ENCODE measurements at regions not wholly inside any gene's neighbourhood (a gene's known extent, or its start where the extent isn't known, plus 50 kb on each side); places are given as distances from the start of the nearest gene placed in this dataset.

GRCh38 chr2:136356125-136357006 lies 238.4 kb upstream of the CXCR4 start:
- Histone ChIP-seq H3K4me3 (ENCODE audit: low read depth, low read length) (no peak overlapping the region), H3K27ac (no peak overlapping the region), H2AFZ (no peak overlapping the region), H3K27me3 (ENCODE audit: control insufficient read depth, insufficient read depth, low read length) (no peaks in the 10 kb centered on the region), H3K36me3 (ENCODE audit: control insufficient read depth, insufficient read depth, low read length) (no peaks in the 10 kb centered on the region), H3K9me3 (ENCODE audit: control insufficient read depth, low read length) (no peaks in the 10 kb centered on the region), H3K4me2 (ENCODE audit: low read length) (no peak overlapping the region), H3K79me2 (no peaks in the 10 kb centered on the region), H3K9ac (no peak overlapping the region), H3K4me1 (no peaks in the 10 kb centered on the region)
- TF ChIP-seq, protein P1, sequence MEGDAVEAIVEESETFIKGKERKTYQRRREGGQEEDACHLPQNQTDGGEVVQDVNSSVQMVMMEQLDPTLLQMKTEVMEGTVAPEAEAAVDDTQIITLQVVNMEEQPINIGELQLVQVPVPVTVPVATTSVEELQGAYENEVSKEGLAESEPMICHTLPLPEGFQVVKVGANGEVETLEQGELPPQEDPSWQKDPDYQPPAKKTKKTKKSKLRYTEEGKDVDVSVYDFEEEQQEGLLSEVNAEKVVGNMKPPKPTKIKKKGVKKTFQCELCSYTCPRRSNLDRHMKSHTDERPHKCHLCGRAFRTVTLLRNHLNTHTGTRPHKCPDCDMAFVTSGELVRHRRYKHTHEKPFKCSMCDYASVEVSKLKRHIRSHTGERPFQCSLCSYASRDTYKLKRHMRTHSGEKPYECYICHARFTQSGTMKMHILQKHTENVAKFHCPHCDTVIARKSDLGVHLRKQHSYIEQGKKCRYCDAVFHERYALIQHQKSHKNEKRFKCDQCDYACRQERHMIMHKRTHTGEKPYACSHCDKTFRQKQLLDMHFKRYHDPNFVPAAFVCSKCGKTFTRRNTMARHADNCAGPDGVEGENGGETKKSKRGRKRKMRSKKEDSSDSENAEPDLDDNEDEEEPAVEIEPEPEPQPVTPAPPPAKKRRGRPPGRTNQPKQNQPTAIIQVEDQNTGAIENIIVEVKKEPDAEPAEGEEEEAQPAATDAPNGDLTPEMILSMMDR (IDR thresholded peaks at IDR 0.05): no peak

DNA sequence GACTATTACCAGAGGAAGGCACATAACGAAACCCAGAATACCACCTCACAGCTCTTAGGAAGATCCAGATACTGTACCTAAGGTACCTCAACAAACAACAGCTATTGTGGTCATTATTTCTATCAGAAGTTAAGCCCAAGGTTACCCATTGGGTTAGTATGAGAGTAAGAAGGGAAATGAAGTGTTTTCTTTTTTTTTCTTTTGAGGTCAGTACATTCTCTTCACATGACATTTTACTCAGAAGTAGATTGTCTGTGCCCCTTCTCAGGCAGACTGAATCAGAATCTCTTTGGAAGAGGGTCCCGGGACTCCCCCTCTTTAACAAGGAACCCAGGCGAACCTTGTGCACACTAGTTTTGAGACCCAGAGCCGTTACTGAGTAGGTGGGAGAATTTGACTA lies 233.7 kb upstream of the CXCR4 start:
- Histone ChIP-seq H3K9ac (no peak overlapping the region), H3K27ac (no peak overlapping the region), H3K36me3 (ENCODE audit: control insufficient read depth, insufficient read depth, low read length) (no peaks in the 10 kb centered on the region), H3K4me3 (ENCODE audit: low read depth, low read length) (no peak overlapping the region), H3K27me3 (ENCODE audit: control insufficient read depth, insufficient read depth, low read length) (no peaks in the 10 kb centered on the region), H2AFZ (no peak overlapping the region), H3K9me3 (ENCODE audit: control insufficient read depth, low read length) (no peaks in the 10 kb centered on the region), H3K79me2 (no peaks in the 10 kb centered on the region), H3K4me2 (ENCODE audit: low read length) (no peak overlapping the region), H3K4me1 (no peaks in the 10 kb centered on the region)
- TF ChIP-seq, protein P1 (IDR thresholded peaks at IDR 0.05): no peak

DNA sequence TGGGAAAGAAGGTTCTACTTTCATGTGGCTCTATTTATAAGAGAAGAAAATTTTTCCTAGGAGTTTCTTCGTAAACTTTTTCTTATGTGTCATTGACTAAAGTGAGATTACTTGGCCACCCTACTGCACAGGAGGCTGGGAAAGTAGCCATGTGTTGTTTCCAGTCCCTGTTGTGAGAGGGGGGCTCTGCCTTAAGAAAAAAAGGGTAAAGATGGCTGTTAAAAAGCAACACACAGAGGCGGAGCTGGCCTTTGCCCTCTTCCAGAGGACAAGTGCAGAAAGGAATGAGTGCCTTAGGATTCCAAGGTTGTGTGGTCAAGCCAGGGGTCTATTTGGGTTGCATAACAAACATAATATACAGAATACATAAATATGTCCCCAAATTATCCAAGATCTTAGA lies 230.0 kb upstream of the CXCR4 start:
- TF ChIP-seq, protein P1 (IDR thresholded peaks at IDR 0.05): no peak
- Histone ChIP-seq H3K9me3 (ENCODE audit: control insufficient read depth, low read length) (no peaks in the 10 kb centered on the region), H3K9ac (no peak overlapping the region)

GRCh38 chr2:136344339-136344738 lies 226.4 kb upstream of the CXCR4 start:
- Histone ChIP-seq H3K9me3 (ENCODE audit: control insufficient read depth, low read length) (no peaks in the 10 kb centered on the region), H3K4me3 (ENCODE audit: low read depth, low read length) (no peak overlapping the region), H3K36me3 (ENCODE audit: control insufficient read depth, insufficient read depth, low read length) (no peaks in the 10 kb centered on the region), H3K27me3 (ENCODE audit: control insufficient read depth, insufficient read depth, low read length) (no peaks in the 10 kb centered on the region), H3K4me2 (ENCODE audit: low read length) (no peak overlapping the region), H3K79me2 (no peaks in the 10 kb centered on the region), H3K9ac (no peak overlapping the region), H3K4me1 (no peaks in the 10 kb centered on the region), H3K27ac (no peak overlapping the region), H2AFZ (no peak overlapping the region)
- TF ChIP-seq, protein P1 (IDR thresholded peaks at IDR 0.05): no peak

More for the DNA sequence above, 230.0 kb upstream of the CXCR4 start:
- Histone ChIP-seq H3K27ac (no peak overlapping the region), H3K79me2 (no peaks in the 10 kb centered on the region), H3K36me3 (ENCODE audit: control insufficient read depth, insufficient read depth, low read length) (no peaks in the 10 kb centered on the region), H3K4me1 (no peaks in the 10 kb centered on the region), H3K27me3 (ENCODE audit: control insufficient read depth, insufficient read depth, low read length) (no peaks in the 10 kb centered on the region), H3K4me3 (ENCODE audit: low read depth, low read length) (no peak overlapping the region), H3K4me2 (ENCODE audit: low read length) (no peak overlapping the region), H2AFZ (no peak overlapping the region)

GRCh38 chr2:136342138-136342537 lies 224.2 kb upstream of the CXCR4 start:
- TF ChIP-seq, protein P1 (IDR thresholded peaks at IDR 0.05): no peak
- Histone ChIP-seq H3K27me3 (ENCODE audit: control insufficient read depth, insufficient read depth, low read length) (no peaks in the 10 kb centered on the region), H3K4me2 (ENCODE audit: low read length) (no peak overlapping the region), H3K9me3 (ENCODE audit: control insufficient read depth, low read length) (no peaks in the 10 kb centered on the region), H3K4me1 (no peaks in the 10 kb centered on the region), H3K27ac (no peak overlapping the region), H3K4me3 (ENCODE audit: low read depth, low read length) (no peak overlapping the region), H3K36me3 (ENCODE audit: control insufficient read depth, insufficient read depth, low read length) (no peaks in the 10 kb centered on the region), H3K9ac (no peak overlapping the region), H2AFZ (no peak overlapping the region), H3K79me2 (no peaks in the 10 kb centered on the region)

All from parathyroid adenoma (tissue), 2 donors.